CD4-positive, alpha-beta T cell treated with Interleukin-17A for 4 hours (primary cell): ENCODE measurements at regions not wholly inside any gene's neighbourhood (a gene's known extent, or its start where the extent isn't known, plus 50 kb on each side); places are given as distances from the start of the nearest gene placed in this dataset.

Source experiments
- DNase-seq: peaks from one replicate; pipeline ENCODE4 v3.0.0-alpha.2; 2020; ENCODE audit warnings: mixed read lengths

DNA sequence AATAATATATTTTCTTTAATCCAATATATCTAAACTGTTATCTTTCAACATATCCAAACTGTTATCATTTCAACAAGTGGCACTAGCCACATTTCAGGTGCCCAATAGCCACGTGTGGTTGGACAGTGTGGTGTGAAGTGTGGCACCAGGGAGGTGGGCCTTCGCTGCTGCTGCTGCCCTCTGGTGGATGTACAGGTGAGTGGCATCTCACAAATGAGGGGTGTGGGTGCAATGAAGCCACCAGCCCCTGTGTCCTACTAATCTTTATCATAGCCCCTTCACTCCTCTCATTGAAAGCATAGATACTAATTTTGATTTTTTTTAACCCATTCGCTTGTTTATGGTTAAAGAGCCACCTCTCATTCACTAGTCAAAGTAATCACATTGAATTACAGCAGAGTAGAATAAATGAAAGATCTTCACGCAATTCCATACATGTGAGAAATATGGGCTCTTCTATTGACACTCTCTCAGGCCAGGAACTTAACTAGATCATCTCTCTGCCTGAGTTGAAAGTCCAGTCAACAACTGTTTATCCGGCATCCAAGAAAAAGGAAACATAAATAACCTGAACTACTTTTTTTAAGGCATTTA is 499.2 kb downstream of the OMA1 start:
- DNase-seq: peak; percentile 32

DNA sequence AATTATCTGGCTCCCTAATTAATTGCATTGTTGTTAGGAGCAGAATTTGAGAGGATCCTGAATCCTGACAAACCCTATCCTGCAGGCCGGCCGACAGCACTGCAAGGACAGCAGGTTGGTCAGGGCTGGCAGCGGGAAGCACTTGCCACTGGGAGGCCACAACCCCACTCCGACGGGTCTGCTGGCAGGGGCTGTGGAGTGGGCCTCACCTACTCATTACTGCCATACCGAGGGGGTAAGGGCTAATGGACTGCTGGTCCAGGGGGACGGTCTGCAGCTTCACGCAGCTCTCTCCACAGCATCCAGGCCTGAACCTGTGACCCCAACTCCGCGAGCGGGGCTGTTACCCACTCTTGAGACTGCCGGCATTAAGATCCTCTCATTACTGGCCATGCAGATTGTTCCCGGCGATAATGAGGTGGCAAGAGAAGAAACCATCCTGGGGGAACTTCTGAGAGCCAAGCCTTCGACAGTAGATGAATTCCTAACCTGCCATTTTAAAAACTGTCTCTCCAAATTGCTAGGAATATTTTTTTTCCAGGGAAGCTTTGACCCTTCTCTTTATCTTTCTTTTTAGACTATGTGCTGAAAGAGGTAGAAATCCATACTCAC is 501.3 kb downstream of the OMA1 start:
- no peak for DNase-seq

DNA sequence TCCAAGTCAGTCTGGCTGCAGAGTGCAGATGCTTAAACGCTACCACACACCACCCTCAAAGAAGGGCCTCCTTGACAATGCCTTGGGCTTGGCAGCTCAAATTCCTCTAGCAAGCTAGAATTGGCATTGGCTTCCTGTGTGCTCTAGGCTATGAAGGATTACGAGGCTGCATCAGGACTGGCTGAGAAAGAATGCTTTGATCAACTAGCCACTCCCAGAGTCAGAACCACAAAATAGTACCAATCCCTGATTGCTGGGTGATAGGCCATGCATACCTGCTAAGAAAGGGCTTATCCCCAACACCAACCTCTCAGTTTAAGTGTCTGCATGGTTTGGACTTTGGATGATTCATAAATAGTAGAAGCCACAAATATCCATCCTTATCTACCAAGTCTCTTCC is 504.9 kb downstream of the OMA1 start:
- no peak for DNase-seq

DNA sequence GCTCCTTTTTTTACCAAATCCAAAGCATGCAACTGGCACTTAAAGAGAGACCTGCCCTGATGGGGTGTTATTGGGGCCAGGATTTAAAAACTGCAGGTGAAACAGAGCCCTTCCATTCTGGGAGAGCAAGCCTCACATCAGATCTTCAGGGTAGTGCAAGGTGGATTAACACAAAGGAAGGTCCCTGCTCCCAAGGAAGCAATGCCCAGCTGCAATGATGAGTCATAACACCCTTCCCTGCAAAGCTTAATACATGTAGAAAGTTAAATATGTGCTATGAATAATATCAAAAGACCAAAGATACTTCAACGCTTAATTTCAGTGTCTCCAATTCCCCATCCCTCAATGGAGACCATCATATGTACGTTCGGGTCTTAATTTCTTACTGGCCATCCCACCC is 508.0 kb downstream of the OMA1 start:
- no peak for DNase-seq

DNA sequence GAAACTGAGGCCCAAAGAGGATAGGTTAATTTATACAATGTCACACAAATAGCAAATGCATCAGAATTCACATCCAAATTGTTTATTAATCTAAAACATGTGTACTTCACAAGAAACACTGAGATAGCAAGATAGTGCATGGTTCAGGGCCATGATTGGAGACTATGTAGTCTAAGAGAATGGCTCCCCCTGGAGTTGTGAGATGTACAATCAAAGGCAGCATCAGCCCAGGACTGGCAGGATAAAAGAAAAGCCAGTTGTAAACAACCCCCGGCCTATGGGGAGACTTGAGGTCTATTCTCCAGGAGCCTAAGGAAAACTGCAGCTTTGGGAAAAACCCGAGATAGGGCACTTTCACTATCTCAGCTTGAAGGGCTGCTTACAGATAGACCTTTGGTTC is 511.0 kb downstream of the OMA1 start:
- DNase-seq: no peak

DNA sequence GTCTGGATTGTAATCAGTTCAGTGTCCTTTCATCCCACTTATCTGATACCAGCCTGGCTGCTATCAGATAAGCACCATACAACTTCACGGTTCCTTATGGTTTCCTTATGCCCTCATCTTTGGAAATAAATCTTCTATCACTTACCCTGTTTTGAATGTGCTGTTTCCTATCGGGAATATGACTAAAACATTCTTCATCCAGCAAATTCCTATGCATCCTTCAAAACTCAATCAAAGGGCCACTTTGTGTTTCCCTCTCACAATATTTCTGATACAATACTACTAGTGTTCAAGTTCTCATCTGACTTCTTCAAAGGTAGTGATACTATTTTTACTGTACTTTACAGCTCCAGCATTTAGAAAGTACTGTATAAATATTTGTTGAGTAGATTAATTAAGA is 513.2 kb downstream of the OMA1 start:
- DNase-seq: no peak

DNA sequence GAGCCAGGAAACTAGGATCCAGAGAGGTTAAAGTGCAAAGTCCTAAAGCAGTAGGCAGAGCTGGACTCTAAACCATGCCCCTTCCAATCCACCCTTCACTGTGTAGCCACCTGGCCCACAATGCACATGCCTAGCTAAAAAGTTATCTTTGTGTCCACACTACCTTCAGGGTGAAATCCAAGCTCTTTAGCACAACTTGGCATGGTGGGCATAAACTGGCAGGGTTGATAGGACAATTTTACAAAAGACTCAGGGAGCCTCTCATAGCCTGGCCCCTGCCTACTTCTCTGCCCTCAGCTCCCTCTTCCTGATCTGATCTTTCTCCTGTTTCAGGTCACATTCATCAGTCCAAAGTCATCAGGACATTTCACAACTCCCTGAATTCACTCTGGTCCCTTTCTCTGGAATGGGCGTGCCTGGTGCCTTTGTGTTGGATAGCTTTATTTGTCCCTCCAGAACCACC is 513.9 kb downstream of the OMA1 start:
- DNase-seq: no peak

DNA sequence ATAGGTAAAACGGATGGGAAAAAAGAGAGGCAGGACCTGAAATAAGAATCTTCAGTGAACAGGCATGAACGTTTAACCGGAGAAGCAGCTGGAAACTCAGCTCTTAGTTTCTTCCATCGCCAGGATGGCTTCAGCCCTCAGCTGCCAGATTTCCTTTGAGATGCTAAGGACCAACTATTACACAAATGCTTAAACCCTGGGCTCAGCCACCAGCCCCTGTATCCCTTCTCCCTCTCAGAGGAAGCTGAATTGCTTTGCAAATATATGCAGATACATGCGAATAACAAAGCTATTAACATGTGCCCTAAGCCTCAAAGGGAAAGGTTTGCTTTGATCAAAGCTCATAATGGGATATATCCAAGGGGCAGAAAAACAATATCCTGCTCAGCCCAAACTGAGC is 515.1 kb downstream of the OMA1 start:
- no peak for DNase-seq

DNA sequence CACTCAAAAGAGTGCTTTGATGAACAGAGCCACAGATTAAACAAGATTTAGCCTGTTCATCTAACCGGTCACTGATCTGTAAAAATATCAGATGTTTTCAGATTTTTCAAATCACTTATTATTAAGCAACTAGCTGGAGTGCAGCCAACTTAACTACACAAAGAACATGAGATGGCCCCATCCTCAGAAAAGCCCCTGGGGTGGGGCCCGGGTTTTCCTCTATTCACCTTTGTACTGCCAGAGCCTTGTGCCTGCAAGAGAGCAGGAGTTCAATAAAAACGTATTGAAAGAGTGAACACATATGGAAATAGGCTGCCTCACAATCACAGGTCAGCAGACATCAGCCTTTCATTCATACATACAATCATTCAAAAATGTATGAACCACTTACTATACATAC is 516.1 kb downstream of the OMA1 start:
- DNase-seq: no peak

DNA sequence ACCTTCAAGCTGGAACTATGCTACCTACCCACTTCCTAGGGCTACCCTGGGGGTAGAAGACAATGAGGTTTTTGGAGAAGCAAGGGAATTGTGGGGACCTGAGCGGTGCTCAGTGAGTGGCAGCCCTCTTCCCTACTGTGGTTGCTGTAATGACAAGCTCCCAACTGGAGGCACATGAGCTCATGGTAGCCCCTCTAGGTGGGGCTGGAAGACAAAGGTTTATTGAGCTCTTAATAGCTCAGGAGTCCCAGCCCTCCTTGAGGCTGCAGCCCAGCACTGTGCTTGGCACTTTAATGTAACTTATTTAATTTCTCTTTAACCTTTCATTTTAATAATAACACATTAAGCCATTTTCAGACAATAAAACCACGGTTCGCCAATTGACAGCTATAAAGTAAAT is 528.9 kb downstream of the OMA1 start:
- no peak for DNase-seq

DNA sequence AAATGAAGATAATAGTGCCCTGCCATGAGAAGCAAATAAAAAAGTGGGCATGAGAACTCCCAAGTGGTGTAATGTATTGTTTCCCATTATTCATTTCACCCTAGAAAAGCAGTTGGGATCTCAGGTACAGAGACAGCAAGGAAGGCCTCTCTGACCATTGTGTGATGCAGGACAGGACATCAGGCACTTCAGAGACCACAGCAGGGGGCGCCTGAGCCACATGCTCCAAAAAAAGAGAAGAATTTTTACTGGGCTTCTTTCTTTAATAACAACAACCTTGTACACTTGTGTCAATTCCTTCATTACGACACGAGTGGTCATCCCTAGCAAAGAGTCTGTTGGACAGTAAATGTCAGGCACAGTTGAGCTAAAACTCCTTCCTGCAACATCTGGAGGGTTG is 533.3 kb downstream of the OMA1 start:
- no peak for DNase-seq

DNA sequence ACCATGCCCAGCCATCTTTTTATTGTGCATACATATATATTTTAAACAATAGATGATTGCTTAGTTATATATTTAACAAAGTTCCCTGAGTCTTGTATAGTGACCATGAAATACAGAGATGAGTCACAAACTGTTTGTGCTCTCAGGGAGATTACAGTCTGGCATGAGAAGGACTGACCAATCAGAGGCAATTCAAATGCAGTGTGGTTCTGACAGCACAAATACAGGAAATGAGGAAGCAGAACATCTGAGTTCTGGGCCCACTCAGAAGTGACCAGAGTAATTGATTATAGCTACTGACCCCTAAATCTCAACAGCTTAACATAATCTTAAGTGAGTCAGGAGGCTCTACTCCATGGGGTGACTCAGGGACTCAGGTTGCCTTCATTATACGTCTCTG is 534.5 kb downstream of the OMA1 start:
- no peak for DNase-seq

DNA sequence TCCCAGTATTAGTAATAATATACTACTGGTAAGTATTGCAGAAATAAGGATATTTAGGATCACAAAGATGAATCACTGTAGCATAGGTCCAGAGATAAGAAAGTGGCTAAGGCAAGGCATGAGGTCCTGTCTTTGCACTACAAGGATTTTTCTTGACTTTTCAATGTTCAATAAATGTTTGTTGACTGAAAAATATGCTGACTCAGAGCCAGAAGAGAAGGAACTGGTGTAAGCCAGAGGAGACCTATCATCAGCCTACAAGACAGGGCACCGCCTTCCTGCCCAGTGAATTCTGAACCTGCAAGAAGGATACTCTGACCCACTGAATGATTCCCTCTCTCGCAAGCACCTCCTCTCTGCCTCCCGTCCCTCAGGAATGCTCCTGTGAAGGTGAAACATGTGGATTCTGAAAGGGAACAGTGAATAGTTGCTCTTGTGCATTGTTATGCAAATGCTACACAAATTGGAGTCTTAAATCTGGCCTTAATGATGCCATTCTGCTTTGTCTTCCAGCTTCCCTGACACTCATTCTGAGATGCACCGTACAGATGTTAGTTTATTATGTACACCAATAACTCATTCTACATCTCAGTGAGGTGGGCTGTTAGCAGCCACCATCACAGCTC is 540.0 kb downstream of the OMA1 start:
- DNase-seq: no peak

DNA sequence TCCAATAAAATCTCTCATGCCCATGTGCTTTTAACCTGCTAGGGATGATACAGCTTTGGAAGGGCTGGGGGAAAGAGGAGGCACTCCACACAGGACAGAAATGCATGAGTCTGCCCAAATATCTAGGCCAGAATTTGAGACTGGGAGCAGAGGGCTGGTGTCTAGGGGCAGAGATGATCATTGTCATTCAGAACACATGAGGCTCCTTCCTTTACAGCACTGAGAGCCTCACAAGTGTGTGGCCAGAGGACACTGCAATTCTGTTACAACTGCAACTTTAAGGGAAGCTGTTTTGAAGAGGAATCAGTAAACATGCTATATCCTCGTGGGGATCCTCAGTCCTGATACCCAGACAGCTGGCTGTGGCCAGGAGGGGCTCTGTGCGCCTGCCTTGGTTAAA is 541.3 kb downstream of the OMA1 start:
- no peak for DNase-seq

DNA sequence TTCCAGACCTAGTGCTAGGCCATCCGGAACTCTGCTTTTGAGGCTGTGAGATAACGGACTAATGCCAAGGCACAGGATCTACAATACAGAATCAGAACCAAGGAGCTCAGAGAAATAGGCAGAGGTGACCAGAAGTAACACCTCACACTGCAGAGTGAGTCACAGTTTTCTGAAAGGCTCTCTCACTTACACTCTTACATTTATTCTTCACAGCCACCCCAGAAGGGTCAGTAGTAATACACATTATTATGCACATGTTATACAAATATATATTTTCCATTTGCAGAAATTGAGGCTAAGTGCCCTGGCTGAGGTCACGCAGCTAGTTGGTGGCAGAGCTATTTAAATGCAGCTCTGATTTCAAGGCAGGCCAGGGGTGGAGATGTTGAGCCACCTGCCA is 542.5 kb downstream of the OMA1 start:
- DNase-seq: no peak

DNA sequence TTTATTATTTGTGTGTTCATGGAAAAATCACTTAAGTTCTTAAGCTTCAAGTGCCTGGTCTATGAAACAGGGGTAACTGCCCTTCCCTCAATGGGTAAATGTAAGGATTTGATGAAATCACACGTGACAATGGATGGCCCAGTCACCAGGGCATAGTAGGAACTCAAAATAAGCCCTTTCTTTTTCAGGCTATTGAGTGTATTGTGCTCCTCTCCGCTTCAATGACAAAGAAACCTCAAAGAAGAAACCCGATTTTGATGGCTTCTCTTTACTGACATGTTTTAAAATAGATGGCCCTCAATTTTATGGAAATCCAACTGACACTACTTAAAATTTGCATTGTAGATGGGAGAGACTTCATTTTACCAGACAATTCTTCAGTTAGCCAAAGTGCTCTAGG is 543.5 kb downstream of the OMA1 start:
- no peak for DNase-seq

DNA sequence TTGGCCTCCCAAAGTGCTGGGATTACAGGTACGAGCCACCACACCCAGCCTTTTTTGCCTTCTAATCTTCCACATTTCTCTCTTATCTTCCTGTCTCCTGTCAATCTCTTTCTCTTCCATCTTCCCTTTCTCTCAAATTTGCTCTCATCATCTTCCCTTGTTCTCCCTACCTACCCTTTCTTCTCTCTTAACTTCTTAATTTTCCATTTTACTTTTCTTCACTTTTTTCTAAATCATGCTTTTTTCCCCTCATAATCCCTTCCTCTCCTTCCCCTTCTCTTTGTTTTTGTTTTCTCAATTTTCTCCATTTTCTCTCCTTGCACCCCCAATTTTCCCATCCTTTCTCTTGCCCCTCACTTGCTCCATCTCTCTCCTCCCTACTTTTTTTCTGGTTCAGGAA is 545.7 kb downstream of the OMA1 start:
- DNase-seq: no peak

DNA sequence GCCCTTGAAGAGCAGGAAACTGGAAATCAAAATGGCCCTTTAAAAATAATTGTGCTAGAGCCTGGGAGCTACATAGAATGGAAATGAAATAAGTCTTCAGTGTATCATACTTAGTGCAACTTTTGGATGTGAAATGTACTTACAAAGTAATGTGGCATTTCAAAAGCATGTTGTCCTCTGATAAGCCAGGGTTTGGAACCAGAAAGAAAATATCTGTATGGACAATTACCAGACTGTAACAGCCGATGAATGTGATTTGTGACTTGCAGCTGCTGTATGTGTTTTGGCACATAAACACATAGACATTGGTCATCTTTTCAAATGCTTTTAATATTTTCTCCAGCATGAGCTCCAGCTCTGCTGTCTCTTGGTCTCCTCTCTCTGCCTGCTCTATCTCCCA is 546.4 kb downstream of the OMA1 start:
- DNase-seq: no peak

DNA sequence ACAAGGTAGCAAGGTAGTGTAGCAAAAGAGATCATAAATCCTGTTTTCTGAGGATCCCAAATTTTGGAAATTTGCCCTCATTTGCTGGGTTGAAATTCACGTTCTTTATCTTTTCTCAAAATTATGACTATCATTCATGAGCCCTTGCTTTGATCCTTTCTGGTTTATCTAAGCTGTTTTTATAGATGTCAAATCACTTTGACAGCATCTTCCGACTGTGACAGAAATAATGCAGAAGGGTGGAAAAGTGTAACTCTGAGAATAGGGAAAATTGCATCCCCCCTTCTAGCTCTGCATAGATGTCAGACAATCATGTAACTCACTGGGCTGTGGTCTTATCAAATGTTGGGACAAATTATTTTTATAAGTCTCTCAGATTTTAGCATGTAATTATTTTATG is 550.1 kb downstream of the OMA1 start:
- no peak for DNase-seq

DNA sequence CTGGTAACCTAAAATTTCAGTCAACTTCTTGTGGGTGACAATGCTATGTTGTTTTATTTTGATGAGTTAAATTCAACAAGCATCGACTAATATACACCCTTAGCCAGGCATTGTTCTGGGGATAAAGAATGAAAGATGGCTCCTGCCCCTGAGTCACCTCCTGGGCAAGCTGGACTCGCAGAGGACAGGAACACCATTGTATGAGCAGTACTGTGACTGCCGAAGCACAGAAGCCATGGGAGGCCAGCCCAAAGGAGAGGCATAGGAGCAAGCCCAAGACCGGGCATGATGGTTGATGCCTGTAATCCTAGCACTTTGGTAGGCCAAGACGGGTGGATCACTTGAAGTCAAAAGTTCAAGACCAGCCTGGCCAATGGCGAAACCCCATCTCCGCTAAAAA is 555.2 kb downstream of the OMA1 start:
- DNase-seq: no peak

DNA sequence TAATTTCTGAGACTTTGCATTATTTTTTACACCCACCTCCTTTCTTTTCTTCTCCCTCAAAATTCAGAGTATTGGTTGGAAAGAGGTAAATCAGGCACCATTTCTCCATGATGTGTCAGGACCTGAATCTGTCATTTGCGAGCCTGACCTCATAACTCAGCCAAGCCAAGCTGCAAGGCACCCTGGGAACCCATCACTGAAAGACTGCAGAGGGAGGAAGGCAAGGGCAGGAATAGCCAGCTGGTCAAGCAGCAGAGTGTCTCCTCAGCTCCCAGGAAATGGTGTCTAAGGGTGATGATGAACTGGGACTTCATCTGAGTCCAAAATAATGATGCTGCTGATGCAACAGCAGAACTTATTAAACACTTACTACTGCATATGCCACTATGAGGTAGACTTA is 556.6 kb downstream of the OMA1 start:
- no peak for DNase-seq

DNA sequence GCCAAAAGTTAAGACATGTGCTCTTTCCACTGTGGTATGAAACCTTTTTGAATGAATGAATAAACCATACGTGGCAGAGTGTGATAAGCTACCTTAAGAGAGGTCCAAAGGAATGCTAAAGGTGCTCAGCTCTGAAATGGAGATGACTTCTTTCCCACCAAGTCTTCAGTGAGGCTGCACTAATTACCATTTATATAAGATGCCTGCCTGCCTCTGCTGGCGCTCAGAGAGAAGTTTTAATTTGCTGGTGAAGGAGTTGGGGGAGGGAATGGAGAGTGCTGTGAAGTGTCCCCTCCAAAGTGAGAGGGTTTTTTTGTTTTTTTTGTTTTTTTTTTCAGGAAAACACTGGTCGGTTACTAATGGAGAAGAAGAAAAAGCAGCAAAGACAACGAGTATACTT is 559.0 kb downstream of the OMA1 start:
- no peak for DNase-seq

DNA sequence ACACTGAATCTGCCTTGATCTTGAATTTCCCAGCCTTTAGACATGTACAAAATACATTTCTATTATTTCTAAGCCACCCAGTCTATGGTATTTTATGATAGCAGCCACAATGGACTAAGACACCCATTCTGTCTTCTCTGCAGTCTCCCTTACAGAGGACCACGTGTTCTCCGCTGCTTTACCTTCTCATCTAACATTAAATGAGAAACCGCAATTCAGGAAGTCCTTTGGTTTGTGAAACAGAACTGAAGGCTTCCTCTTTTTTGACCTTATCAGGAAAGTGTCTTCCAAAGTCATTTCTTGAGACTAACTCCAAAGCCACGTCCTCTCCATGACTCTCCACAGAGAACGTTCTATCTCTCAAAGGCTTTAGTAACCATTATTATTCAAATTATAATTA is 560.1 kb downstream of the OMA1 start:
- no peak for DNase-seq

DNA sequence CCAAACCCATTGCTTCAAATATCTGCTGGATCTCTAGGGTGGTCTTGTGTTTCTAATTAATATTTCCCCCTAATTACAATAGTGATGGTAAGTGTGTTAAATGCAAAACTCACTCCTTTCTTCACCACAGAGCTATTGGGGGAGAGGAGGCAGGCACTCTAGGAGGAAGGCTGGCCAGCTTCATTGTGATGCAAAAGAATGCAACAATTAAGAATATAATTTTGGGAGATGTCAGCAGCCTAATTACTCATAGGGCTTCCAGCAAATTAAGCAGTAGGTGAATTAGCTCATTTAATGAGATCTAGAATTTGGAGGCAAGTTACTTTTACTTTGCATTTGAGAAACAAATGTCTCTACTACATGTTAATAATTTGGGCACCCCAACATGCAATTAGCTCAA is 560.4 kb upstream of the DAB1 start:
- DNase-seq: no peak

DNA sequence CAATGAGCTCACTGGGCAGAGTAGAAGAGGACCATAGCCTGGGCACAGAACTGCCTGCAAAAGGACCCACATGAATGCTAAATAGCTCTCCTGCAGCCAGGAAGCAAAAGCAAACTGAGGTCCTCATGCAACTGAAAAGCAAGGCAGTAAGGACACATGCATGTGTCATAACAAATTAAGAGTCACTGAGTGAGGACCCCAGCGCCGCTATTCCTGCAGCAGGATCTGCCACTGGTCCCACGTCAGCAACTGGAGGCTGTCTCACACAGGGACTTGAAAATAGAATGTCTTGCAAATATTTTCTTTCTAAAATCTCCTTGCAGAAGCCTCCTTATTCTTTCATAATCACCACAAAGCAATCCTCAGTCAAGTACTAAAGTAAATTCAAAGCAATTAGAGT is 559.6 kb upstream of the DAB1 start:
- no peak for DNase-seq
